ENCODE measurements at regions not wholly inside any gene's neighbourhood (a gene's known extent, or its start where the extent isn't known, plus 50 kb on each side); places are given as distances from the start of the nearest gene placed in this dataset.

- no peak for DNase-seq
These were observed 942.0 kb downstream of the SQOR start for GRCh38 chr15:46576646-46577395.

DNA sequence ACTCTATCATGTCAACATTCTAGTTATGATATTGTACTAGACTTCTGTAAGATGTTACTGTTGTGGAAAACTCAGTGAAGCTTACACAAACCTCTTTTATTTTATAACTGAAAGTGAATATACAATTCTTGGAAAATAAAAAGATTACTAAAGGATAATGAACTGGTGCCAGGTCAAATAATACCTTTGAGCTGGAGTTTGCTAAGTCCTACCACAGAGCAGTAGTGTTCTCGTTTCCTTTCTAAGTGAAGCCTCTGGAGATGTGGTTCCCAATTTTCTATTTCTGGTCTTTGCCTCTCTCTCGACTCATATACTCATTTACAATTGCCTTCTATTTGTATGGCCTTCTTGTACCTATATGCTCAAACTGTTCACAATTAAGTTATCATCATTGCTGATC is 942.9 kb downstream of the SQOR start:
- no peak for DNase-seq

DNA sequence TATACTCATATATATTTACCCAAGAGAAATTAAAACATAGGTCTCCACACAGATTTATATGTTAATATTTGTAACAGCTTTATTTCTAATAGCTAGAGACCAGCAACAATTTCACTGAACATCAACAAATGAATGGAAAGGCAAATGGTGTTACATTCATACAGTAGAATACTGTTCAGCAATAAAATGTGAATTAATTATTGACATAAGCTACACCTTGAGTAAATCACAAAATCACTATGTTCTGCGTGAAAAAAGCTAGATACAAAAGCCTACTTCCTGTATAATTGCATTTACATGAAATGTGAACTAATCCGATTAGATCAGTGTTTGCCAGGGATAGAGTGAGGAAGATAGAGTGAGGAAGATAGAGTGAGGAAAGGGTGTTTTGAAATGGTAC is 945.7 kb downstream of the SQOR start:
- DNase-seq, result no peak

GRCh38 chr15:46580924-46581323 is 946.1 kb downstream of the SQOR start:
- no peak for DNase-seq

DNA sequence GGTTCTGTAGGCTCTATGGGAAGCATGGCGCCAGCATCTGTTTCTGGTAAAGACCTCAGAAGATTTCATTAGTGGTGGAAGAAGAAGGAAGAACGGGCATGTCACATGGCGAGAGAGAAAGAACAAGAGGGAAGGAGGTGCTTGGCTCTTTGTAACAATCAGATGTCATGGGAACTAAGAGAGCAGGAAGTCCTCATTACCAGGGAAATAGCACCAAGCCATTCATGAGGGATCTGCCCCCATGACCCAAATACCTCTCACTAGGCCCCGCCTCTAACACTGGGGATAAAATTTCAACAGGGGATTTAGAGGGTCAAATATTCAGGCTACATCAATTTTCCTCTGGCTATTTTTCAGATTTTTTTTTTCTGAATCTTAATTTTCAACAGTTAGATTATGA is 954.3 kb downstream of the SQOR start:
- DNase-seq, result no peak

DNA sequence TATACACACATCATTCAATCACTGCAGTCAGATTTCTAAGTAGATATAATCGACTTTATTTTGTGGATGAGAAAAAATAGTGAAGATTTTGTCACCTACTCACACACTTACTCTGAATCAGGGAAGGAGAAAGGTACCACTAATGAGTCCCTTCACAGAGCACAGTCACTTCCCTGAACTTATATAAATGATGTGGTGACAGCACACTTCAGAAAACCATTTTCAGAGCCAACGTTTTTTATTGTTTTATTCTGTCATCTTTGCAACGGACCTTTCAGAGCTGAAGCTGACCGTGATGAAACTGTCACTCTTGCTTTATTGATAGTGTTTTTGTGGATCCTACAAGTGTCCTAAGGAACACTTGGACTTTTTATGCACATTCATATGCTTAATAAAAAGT is 956.6 kb downstream of the SQOR start:
- no peak for DNase-seq

DNA sequence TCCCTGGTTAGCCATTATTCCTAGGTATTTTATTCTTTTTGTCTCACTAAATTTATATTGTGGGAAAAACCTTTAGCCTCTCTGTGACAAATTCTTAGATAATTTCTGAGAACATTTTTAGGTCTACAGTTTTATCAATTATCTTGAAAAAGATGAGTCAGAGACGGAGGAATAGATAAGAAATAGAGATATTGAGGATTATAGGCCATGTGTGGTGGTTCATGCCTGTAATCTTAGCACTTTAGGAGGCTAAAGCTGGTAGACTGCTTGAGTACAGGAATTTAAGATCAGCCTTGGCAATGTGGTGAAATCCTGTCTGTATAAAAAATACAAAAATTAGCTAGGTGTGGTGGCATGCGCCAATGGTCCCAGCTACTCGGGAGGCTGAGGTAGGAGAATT is 960.2 kb downstream of the SQOR start:
- no peak for DNase-seq

DNA sequence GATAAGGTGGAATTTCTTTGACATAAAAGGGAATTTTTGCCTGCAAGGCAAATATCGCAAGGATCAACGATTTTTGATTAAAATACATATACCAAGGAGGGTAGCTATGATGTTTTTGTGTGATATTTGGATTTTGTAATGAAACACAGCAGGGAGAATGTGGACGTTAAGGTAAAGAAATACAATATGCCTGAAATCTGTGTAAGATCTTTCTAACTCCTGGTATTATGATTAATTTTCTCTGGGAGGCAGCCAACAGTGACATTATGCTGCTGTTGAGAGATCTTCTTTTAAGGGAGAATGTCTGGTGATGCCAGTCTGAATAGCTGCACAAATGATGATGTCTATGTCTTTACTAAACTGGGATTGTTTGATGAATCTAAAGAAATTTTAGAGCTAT is 972.2 kb downstream of the SQOR start:
- no peak for DNase-seq

- no peak for DNase-seq
These were observed 981.2 kb downstream of the SQOR start for GRCh38 chr15:46616033-46616432.

DNA sequence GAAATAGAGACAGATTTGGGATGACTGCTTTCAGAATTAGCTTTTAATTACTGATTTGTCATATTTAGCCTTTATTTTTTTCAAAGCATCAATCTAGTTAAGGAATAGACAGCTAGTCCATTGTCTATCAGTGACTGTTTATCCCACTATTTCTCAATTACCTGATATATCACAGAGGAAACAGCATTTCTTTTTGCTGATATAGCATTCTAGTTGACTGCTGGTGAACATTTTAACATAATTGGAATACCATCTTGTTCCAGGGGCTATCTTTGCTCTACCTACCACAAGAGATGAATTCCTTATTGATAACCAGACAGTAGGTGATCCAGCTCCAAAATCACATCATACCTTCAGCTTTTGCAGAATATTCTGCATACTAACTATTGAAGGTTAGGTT is 982.7 kb downstream of the SQOR start:
- DNase-seq, result no peak

GRCh38 chr15:46618984-46619383 is 984.2 kb downstream of the SQOR start:
- DNase-seq, result no peak

DNA sequence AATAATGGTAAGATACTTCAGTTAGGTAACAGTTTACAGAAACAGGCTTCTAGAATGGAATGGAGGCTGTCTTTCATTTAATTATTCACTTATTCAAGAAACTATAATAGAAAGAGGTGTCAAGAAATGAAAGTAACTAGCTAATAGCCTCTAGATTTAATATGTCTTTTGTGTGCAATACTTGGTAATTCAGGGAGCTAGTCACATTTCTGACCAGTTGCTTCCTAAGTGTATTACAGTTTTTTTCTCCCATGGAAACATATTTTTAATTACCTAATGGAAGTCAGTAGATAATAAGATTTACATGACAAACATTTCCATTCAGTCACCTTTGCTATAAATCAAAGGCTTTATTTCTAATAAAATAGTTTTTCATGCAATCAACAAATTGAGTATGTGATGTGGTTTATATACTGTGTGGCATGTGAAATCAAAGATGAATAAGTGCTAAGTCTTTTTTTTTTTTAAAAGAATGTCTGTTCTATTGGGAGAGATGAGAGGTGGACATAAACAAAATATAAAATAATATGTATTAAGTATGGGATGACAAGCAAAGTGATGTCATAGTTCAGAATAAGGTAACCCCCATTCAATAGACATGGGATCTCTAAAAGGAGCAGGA is 985.7 kb downstream of the SQOR start:
- DNase-seq, result no peak

GRCh38 chr15:46622851-46623250 is 988.0 kb downstream of the SQOR start:
- DNase-seq, result no peak

DNA sequence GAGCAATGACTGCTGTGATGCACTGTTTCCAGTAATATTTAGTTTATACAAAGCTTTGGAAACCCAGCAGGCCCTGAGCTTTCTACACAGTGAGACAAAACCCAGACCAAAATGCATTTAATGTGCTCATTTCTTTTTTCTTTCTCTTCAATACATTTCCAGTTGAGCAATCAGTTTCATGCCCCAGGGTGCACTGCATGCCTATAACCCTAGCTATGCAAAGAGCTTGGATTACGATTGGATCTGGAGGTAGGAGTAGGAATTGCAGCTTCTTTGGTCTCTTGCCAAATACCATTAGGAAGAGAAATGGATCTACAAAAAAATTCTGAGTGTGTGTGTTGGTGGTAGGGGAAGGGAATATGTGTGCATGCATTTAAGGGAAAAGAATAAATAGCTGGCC is 1001.4 kb downstream of the SQOR start:
- peak; percentile 10 for DNase-seq

GRCh38 chr15:46644501-46645481 is 1010.0 kb downstream of the SQOR start:
- no peak for DNase-seq

GRCh38 chr15:46646490-46646889 is 1011.7 kb downstream of the SQOR start:
- no peak for DNase-seq

- no peak for DNase-seq
These were observed 1012.2 kb downstream of the SQOR start for GRCh38 chr15:46647046-46647445.

GRCh38 chr15:46652266-46652665 is 1017.4 kb downstream of the SQOR start:
- DNase-seq, result no peak

GRCh38 chr15:46654993-46655392 is 1020.2 kb downstream of the SQOR start:
- no peak for DNase-seq

DNA sequence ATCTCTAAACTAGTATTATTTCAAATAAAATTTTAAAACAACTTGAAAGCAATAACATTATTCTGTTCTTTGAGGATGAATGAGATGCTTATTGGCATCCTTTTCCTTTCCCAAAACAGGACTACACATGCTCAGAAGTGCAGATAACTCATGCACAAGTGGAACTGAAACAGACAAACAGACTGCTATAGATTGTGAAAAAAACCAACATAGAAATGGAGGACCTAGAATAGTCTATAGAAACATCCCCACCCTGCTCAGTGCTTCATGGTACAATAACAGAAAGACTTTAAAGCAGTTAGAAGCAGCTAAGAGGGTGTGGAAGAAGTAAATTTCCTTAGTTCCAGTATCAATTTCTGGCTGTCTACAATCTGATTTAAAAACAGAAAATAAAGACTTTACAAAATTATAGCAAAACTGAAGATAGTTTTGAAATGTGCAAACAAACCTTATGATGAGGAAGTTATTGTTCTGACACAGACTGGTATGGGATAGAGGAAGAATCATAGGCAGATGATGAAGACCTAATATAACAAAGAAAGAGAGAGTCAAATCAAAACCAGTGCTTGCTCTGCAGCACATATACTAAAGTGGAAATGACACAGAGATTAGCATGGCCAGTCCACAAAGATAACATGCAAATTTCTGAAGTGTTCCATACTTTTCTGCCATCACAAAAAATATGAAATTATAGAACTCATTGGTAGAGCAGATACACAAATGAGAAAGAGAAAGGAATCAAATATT is 1025.4 kb downstream of the SQOR start:
- no peak for DNase-seq

- no peak for DNase-seq
These were observed 1035.4 kb downstream of the SQOR start for GRCh38 chr15:46670258-46670657.

GRCh38 chr15:46671336-46671735 is 1036.5 kb downstream of the SQOR start:
- no peak for DNase-seq

GRCh38 chr15:46672041-46672440 is 1037.2 kb downstream of the SQOR start:
- DNase-seq, result no peak

Data from T1000 (cell line).